GM13977 (cell line): ENCODE measurements at regions not wholly inside any gene's neighbourhood (a gene's known extent, or its start where the extent isn't known, plus 50 kb on each side); places are given as distances from the start of the nearest gene placed in this dataset.
A peak's percentile ranks its signal among the peaks of the same experiment; 100 is the strongest.

Experiments
- DNase-seq: peaks from one replicate; pipeline ENCODE4 v3.0.0; 2012; ENCODE audit warnings: low spot score
- in situ Hi-C: fragments of 300-500 bp; cut with MboI; formaldehyde crosslinking; loops from one replicate; pipeline ENCODE4 v1.12.0; 2022; ENCODE audit warnings: low sequenced_read_pairs, low pct_unique_long_range_greater_than_20kb, mixed read lengths, inconsistent platforms; ENCODE audit not compliant: unreplicated experiment
- TF ChIP-seq, protein P1 (sequence below): IDR thresholded peaks from 2 replicates; pipeline ENCODE4 v1.5.1; 2012; ENCODE audit warnings: mild to moderate bottlenecking, control low read depth; ENCODE audit not compliant: insufficient read depth; ENCODE audit errors: extremely low read depth, missing control alignments

DNA sequence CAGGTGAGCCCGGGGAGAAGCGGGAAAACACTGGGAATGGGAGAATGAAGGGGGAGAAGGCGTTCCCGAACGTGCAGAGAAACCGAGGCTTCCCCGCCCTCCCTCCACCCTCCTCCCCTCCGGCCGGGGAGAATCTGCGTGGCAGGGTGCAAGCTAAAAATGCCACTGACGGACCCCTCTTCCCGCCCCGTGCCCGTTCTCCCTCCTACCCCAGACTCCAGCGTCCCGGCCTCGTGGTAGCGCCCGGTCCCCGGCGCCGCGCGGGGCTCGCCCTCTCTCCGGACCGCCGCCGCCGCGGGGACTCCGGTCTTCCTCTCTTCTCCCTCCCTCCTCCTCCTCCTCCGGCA, 81.6 kb upstream of the AK4 start:
- DNase-seq: no peak
- TF ChIP-seq, protein P1, sequence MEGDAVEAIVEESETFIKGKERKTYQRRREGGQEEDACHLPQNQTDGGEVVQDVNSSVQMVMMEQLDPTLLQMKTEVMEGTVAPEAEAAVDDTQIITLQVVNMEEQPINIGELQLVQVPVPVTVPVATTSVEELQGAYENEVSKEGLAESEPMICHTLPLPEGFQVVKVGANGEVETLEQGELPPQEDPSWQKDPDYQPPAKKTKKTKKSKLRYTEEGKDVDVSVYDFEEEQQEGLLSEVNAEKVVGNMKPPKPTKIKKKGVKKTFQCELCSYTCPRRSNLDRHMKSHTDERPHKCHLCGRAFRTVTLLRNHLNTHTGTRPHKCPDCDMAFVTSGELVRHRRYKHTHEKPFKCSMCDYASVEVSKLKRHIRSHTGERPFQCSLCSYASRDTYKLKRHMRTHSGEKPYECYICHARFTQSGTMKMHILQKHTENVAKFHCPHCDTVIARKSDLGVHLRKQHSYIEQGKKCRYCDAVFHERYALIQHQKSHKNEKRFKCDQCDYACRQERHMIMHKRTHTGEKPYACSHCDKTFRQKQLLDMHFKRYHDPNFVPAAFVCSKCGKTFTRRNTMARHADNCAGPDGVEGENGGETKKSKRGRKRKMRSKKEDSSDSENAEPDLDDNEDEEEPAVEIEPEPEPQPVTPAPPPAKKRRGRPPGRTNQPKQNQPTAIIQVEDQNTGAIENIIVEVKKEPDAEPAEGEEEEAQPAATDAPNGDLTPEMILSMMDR: no peak
- in situ Hi-C loops: loop anchor here (25.0 kb wide), 1 partner anchor 621 kb away; no protein-coding TSS in a partner anchor

DNA sequence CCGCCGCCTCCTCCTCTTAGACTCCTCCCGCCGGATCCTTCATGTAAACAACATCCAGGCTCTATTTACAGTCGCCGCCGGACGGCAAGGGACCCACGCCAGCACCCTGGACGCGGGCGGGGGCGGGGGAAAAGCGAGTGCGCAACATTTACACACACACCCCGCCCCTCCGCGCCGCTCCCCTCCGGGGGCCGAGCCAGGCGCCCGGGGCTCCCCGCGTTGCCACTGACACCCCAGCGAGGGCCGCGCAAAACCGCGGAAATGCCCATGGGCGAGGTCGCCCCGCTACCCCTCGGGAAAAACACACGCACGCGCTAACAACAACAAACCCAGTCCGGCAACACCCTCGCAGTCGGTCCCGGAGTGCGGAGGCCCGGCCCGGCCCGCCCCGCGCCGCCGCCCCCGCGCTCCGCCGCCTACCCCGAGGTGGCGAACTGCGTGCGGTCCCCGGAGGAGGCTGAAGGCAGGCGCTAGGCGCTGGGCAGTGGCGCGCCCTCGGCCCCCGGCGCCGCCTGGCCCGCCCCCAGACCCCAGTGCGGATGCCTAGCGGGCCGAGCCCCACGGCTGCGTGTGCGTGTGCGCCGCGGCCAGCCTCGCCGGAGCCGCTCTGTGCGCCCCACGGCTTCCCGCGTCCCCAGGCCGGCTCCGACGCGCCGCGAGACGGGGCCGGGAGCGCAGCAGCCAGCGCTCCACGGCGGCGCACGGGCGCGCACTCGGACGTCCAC, 81.1 kb upstream of the AK4 start:
- in situ Hi-C loops: loop anchor here (25.0 kb wide), 1 partner anchor 620 kb away; no protein-coding TSS in a partner anchor
- TF ChIP-seq, protein P1: no peak
- peak; percentile 81 for DNase-seq

DNA sequence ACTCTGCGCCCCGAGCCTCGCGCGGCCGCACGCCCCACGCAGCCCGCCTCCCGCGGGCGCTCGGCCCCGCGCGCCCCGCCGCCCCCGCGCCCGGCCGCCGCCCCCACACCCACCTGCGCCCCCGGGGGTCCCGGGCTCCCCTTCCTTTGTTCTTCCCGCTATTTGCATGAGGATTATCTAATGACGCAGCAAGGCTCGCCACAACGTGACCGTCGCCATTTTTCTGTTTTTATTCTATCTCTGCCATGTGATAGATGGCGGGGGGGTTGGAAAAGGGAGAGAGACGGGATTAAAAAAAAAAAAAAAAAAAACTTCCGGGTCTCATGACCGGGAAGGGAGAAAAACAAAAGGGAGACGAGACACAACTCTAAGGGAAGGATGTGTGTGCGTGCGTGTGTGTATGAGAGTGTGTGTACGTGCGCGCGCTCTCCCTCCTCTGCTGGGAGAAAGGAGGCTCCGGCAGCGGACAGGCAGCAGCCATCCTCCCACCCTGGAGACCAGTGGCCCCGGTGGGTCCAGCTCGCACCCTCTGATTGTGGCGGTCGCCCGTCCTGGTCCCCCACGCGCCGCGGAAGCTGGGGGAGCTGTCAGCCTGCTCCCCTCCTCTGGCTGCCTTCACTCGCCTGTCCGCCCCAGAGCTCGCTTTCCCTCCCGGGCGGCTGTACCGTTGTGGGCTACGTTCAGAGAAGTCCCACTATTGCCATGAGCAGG, 80.4 kb upstream of the AK4 start:
- peak; percentile 67 for DNase-seq
- in situ Hi-C loops: loop anchor here (25.0 kb wide), 1 partner anchor 620 kb away; no protein-coding TSS in a partner anchor
- TF ChIP-seq, protein P1: no peak

DNA sequence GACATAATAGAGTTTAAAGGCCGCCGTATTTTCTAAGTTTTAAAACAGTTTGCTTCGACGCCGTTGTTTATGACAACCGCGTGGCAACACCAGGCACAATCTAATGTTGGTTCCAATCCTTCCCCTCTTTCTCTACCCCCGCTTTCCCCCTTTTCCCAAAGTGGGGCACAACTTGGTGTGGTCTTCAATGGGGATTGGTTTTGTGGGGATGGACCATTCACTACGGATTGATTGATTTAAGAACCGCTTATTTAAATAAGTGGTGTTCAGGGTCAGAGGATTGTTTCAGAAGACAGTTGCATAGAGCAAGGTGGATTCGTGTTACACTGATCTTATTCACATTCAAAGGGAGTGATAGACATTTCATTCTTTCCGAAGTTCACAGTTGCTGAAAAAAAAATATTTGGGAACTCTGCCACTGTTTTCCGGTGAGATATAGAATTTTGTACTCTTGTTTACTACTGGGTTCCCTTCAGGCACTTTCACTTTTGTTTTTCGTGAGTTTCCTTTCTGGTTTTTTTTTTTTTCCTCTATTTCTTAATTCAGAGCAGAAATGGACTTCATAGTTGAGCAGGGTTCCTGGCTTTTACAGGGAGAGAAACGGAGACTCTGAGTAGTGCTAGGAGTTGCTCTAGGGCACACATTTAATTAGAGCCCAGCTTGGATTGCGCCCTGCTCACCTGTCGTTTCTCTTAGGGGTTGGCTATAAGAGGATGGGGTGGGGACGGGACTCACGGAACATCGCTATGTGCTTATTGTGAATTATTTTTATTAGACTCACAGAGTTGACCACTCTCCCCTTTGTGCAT, 79.6 kb upstream of the AK4 start:
- TF ChIP-seq, protein P1: no peak
- DNase-seq: peak; percentile 48
- in situ Hi-C loops: loop anchor here (25.0 kb wide), 1 partner anchor 619 kb away; no protein-coding TSS in a partner anchor

DNA sequence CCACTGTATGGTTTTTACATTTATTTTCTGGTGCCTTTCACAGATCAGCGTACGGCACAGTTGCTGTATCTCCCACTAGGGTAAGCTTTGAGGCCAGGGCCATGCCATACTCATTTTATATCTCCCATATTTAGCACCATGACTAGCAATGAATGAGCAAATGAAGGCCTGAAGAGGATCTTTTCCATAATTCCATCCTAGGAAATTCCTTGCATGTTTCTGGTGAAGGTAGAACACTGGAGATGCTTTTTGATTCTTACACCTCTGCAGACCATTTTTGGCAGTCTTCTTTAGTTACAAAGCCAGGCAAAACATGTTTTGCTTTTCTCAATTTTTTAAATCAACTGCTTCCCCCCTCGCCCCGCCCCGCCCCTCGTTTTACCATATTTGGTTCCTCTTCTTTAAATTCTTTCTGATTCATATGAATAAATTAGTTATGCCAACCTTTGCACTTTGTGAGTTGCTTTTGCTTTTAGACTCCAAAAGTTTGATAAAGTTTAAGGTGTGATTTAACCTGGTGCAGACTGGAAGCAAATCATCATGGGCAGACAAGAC, 78.9 kb upstream of the AK4 start:
- no peak for DNase-seq
- in situ Hi-C loops: loop anchor here (25.0 kb wide), 1 partner anchor 618 kb away; no protein-coding TSS in a partner anchor
- TF ChIP-seq, protein P1: no peak

DNA sequence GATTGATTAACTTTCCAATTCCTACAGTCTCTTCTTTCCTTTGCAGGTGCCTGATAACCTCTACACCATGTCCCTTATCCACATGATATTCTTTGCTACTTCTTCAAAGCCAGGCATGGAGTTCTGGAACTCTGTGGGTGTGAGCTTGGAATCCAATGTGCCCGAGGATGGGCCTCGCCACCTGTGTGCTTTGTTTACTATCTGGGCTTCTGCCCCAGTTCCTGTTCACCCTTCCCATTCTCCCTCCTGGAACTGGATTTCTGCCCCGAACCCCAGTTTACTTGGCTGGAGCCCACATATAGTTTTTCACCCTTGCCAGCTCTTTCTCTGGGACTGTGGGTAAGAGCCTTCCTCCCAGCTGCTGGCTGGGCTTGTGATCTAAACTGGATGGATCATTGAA, 75.2 kb upstream of the AK4 start:
- in situ Hi-C loops: loop anchor here (10.0 to 25.0 kb wide), 2 partner anchors 132 to 614 kb away; no protein-coding TSS in a partner anchor
- TF ChIP-seq, protein P1: no peak
- DNase-seq: no peak
